Endothelial cell of umbilical vein (primary cell): ENCODE measurements at regions not wholly inside any gene's neighbourhood (a gene's known extent, or its start where the extent isn't known, plus 50 kb on each side); places are given as distances from the start of the nearest gene placed in this dataset.

ENCODE experiments used
- BruUV-seq: library from RNA; stranded (reverse); fragments of 400-500 nt; replicated peaks from 2 replicates; lab custom pipeline; 2021; lab: Mats Ljungman, UMichigan
- CTCF ChIA-PET: fragments of 300-600, 350-600 bp; sonication (Branson Sonifier 250); formaldehyde crosslinking; loops from one replicate; lab custom pipeline; 2021; ENCODE audit warnings: antibody characterized with exemption, inconsistent platforms; lab: Charles Lee
- POLR2A ChIA-PET: fragments of 300-600, 350-600 bp; sonication (Branson Sonifier 250); formaldehyde crosslinking; loops from one replicate; lab custom pipeline; 2021; ENCODE audit warnings: antibody characterized with exemption, inconsistent platforms; lab: Charles Lee
- DNase-seq: peaks from one replicate; pipeline ENCODE4 v3.0.0-alpha.2; 2011; ENCODE audit warnings: low read depth, low spot score
- FAIRE-seq: peaks from 2 replicates; lab custom pipeline; 2011; peaks lifted over from hg19 to GRCh38; lab: Jason Lieb, UNC
- H2AFZ ChIP-seq: 2 replicates; pipeline ENCODE4 v1.6.0; 2012; ENCODE audit warnings: low read depth, low read length, control low read depth, inconsistent platforms
- H3K27ac ChIP-seq: 2 replicates; pipeline ENCODE4 v1.5.1; 2011; ENCODE audit warnings: low read depth, mild to moderate bottlenecking, control low read depth, low read length, moderate library complexity; ENCODE audit not compliant: insufficient read depth
- H3K27me3 ChIP-seq, 2 experiments: 2 replicates each; pipeline versions ENCODE4 v1.6.0 to v1.6.1; 2011; ENCODE audit warnings: low read length in 2 of 2, mixed read lengths in 1 of 2; ENCODE audit not compliant: control insufficient read depth in 2 of 2, insufficient read depth in 2 of 2
- H3K36me3 ChIP-seq, 2 experiments: 2 replicates in 1 of 2; 3 replicates in 1 of 2; pipeline ENCODE4 v1.5.1; 2011; ENCODE audit warnings: low read length in 2 of 2, mild to moderate bottlenecking in 1 of 2, moderate library complexity in 1 of 2; ENCODE audit not compliant: control insufficient read depth in 2 of 2, insufficient read depth in 2 of 2; ENCODE audit errors: extremely low read depth in 1 of 2
- H3K4me1 ChIP-seq: 3 replicates; pipeline ENCODE4 v1.5.1; 2011; ENCODE audit warnings: mild to moderate bottlenecking, low read length; ENCODE audit not compliant: control insufficient read depth, insufficient read depth; ENCODE audit errors: extremely low read depth
- H3K4me2 ChIP-seq: 2 replicates; pipeline ENCODE4 v1.6.1; 2011; ENCODE audit warnings: low read length, control low read depth, mixed read lengths; ENCODE audit not compliant: insufficient read depth
- H3K4me3 ChIP-seq, 3 experiments: fragments of 200-600 bp in 1 of 3; sonication (generic), shearing (Covaris generic) in 1 of 3; replicated peaks in 1 of 3; 2 replicates each; pipeline ENCODE4 v1.5.1; 2011 to 2016; ENCODE audit warnings: control low read depth in 3 of 3, low read length in 3 of 3, mild to moderate bottlenecking in 2 of 3, inconsistent platforms in 1 of 3, low read depth in 1 of 3, moderate library complexity in 1 of 3; ENCODE audit not compliant: insufficient read depth in 1 of 3
- H3K79me2 ChIP-seq: 2 replicates; pipeline ENCODE4 v1.6.0; 2012; ENCODE audit warnings: low read length, inconsistent platforms; ENCODE audit not compliant: control insufficient read depth, insufficient read depth
- H3K9ac ChIP-seq: replicated peaks from 2 replicates; pipeline ENCODE3; 2011; ENCODE audit warnings: low read length, control low read depth; ENCODE audit not compliant: insufficient read depth; ENCODE audit errors: extremely low read depth
- H3K9me1 ChIP-seq: replicated peaks from 3 replicates; pipeline ENCODE4 v1.6.0; 2011; ENCODE audit warnings: mild to moderate bottlenecking, low read length; ENCODE audit not compliant: control insufficient read depth, insufficient read depth; ENCODE audit errors: extremely low read depth
- H3K9me3 ChIP-seq: replicated peaks from 2 replicates; pipeline ENCODE4 v1.5.1; 2012; ENCODE audit warnings: low read length, inconsistent platforms; ENCODE audit not compliant: control insufficient read depth, insufficient read depth
- H4K20me1 ChIP-seq: replicated peaks from 2 replicates; pipeline ENCODE3; 2011; ENCODE audit warnings: mild to moderate bottlenecking, low read length; ENCODE audit not compliant: control insufficient read depth, insufficient read depth; ENCODE audit errors: extremely low read depth
- CTCF ChIP-seq, 2 donors: IDR thresholded peaks; 1 replicate in 1 of 2; 2 replicates in 1 of 2; pipeline ENCODE4 v1.5.1; 2011; ENCODE audit warnings: low read length in 2 of 2, mild to moderate bottlenecking in 2 of 2, moderate library complexity in 2 of 2, control low read depth in 1 of 2, inconsistent platforms in 1 of 2, low read depth in 1 of 2; ENCODE audit not compliant: insufficient read depth in 1 of 2; ENCODE audit errors: extremely low read depth in 1 of 2
- EZH2 ChIP-seq: IDR thresholded peaks from 2 replicates; pipeline ENCODE4 v1.6.1; 2012; ENCODE audit warnings: borderline replicate concordance, low read depth, mild to moderate bottlenecking, moderate library complexity, low read length, inconsistent platforms; ENCODE audit not compliant: severe bottlenecking
- FOS ChIP-seq: IDR thresholded peaks from 2 replicates; pipeline ENCODE4 v1.6.1; 2011; ENCODE audit warnings: mild to moderate bottlenecking, low read length, moderate library complexity, borderline replicate concordance; ENCODE audit not compliant: insufficient read depth
- GATA2 ChIP-seq: IDR thresholded peaks from 2 replicates; pipeline ENCODE4 v1.7.0; 2011; ENCODE audit warnings: low read depth, mild to moderate bottlenecking, moderate library complexity, mixed read lengths, low read length; ENCODE audit not compliant: insufficient read length, insufficient read depth
- JUN ChIP-seq: IDR thresholded peaks from 2 replicates; pipeline ENCODE4 v1.6.1; 2011; ENCODE audit warnings: borderline replicate concordance, low read depth; ENCODE audit not compliant: insufficient read length, insufficient read depth
- MAX ChIP-seq: IDR thresholded peaks from 2 replicates; pipeline ENCODE4 v1.6.1; 2011; ENCODE audit not compliant: insufficient read depth, insufficient read length
- MYC ChIP-seq: IDR thresholded peaks from one replicate; pipeline ENCODE4 v1.6.1; 2011; ENCODE audit warnings: mild to moderate bottlenecking, low read depth, low read length
- POLR2A ChIP-seq: IDR thresholded peaks from 2 replicates; pipeline ENCODE4 v1.6.1; 2012; ENCODE audit warnings: low read depth, mild to moderate bottlenecking, control low read depth, low read length
- POLR2AphosphoS5 ChIP-seq: IDR thresholded peaks from 2 replicates; pipeline ENCODE4 v1.6.1; 2012; ENCODE audit warnings: low read depth, mild to moderate bottlenecking, control low read depth, low read length, moderate library complexity; ENCODE audit not compliant: insufficient read depth
- dilution Hi-C: fragments of 300-500 bp; cut with MboI; formaldehyde crosslinking; loops from one replicate; pipeline ENCODE4 v1.15.0; 2019; ENCODE audit warnings: low sequenced_read_pairs; ENCODE audit not compliant: extremely low pct_ligation_motif_present
- intact Hi-C: fragments of 100-400 bp; cut with micrococcal nuclease; formaldehyde crosslinking; loops from one replicate; pipeline ENCODE4 v1.10.0; 2022

- POLR2A ChIA-PET, result no interaction called here
- Histone ChIP-seq H3K9ac (no peak overlapping the region), H3K9me1 (no peaks in the 10 kb centered on the region), H3K79me2 (no peaks in the 10 kb centered on the region), H3K9me3 (peaks cover 6% of the 10 kb centered on the region), H3K4me3 (no peak overlapping the region), H2AFZ (no peak overlapping the region), H3K4me1 (no peaks in the 10 kb centered on the region), H3K4me2 (no peak overlapping the region), H3K36me3 (no peaks in the 10 kb centered on the region), H3K27ac (no peak overlapping the region), H3K27me3 (no peaks in the 10 kb centered on the region), H4K20me1 (no peaks in the 10 kb centered on the region)
- DNase-seq, result no peak
- CTCF ChIA-PET, result no interaction called here
- TF ChIP-seq EZH2 (no peak), POLR2AphosphoS5 (no peak), CTCF (IDR thresholded peaks at IDR 0.05; ENCODE audit: extremely low read depth in 1 of 2, insufficient read depth in 1 of 2, low read depth in 1 of 2, low read length in 2 of 2) (no peak), MYC (no peak), GATA2 (no peak), MAX (no peak), JUN (no peak), FOS (no peak), POLR2A (no peak)
- dilution Hi-C loops (no loop called here), intact Hi-C loops (no loop called here)
- no TSS peak for BruUV-seq
- FAIRE-seq, result no peak
Observed at GRCh38 chr22:49123621-49124192, 704.0 kb downstream of the BRD1 start.
